NCI-H446 (cell line): ENCODE measurements at regions not wholly inside any gene's neighbourhood (a gene's known extent, or its start where the extent isn't known, plus 50 kb on each side); places are given as distances from the start of the nearest gene placed in this dataset.

Experiments
- DNase-seq, 2 experiments: peaks; one replicate each; lab custom pipeline; 2025; lab: John Stamatoyannopoulos, UW

DNA sequence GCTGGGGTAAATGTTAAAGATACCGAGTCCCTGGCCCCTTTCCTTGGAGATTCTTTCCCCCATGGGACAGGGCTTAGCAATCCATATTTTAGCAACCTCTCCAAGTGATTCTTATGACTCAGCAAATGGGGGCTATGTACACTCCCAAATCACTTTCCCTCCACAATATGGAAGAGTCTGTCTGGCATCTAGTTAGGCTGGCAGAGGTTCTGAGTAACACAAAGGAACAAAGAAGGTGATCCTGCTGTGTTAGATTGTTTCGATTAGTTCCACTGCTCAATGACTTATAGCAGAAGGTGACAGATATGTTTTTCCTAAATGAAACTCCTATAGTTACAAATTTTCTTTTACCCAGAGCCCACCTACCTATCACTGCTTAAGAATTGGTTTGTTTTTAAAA lies 154.0 kb upstream of the SYT13 start:
- DNase-seq, result peak in 1 of 2 experiments; percentile 44

GRCh38 chr11:45436966-45437365 lies 150.8 kb upstream of the SYT13 start:
- DNase-seq, result no peak

GRCh38 chr11:45436118-45436517 lies 150.0 kb upstream of the SYT13 start:
- DNase-seq, result peak in 1 of 2 experiments; percentile 45

- DNase-seq, result no peak
Observed at GRCh38 chr11:45435706-45436105, 149.6 kb upstream of the SYT13 start.

DNA sequence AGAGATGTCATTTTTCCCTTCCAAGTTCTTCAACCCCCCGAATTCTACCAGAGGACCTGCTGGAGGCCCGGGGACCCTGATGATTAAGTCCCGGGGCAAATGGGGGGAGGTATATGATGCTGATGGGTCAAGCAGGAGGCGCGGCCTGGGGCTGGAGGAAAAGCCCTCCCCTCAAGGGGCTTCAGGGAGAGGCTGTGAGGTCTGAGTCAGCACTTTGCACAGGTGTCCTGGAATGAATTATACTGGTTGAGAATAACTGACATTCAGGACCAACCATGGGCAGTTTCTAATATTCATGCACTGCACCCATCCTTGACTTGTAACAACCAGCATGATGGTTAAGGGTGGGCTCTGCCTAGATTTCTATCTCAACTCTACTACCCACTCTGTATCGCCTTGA lies 146.8 kb upstream of the SYT13 start:
- no peak for DNase-seq

GRCh38 chr11:45432100-45432499 lies 146.0 kb upstream of the SYT13 start:
- no peak for DNase-seq

DNA sequence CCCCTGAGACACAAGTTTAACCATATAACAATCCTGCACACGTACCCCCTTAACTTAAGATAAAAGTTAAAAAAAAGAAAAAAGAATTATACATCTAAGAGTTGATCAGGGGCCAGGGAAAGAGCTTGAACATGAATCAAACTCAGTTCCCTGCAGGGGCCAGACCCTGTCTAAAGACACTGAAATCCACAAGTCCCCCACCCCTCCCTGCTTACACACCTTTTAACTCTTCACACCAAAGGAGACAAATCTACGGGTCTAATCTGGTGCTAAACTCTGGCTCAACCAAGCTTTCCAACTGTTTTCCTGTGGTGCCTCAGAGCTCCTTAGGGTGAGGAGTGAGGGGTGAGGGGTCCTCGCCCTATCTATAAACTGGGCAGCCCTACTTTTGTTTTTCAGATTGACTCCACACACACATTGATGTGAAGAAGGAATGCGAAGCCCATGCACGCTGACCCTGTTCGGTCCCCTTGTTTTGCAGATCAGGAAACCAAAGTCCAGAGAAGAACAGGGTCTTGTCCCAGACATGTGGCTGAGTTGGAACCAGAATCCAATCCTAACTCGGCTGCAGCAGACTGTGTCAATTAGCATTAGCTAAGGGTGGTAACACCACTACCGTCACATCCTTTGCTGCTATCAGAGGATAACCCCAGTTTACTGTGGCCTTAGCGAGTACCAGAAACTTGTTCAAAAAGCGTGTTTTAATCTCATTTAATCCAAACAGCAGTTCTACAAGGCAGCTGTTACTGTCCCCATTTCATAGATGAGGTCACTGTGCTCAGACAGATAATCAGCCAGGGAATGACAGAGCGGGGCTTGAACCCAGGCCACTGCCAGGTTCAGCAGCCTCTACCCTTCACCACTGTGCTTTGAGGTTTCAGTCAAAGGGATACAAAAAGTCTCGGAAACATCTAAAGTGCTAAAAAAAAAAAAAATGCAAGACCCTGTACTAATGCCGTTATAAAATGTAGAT lies 145.2 kb upstream of the SYT13 start:
- DNase-seq, result no peak

DNA sequence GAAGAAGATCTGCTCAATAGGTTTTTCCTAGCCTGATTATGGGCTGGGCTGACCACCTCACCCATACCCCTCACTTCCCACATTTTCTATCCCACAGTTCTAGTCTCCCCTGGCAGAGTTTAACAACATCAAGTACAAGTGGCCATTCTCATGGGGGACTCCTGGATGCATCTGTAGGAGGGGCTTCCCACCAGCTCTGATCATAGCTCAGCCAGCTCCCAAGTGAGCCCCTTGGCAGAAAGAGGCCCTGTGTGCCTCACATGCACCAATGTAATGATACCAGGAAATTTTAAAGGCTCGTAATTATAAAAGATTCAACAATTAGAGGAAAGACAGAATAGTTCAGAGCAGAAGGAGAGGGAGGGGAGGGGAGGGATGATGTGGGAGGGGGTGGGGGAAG lies 144.2 kb upstream of the SYT13 start:
- DNase-seq, result no peak

DNA sequence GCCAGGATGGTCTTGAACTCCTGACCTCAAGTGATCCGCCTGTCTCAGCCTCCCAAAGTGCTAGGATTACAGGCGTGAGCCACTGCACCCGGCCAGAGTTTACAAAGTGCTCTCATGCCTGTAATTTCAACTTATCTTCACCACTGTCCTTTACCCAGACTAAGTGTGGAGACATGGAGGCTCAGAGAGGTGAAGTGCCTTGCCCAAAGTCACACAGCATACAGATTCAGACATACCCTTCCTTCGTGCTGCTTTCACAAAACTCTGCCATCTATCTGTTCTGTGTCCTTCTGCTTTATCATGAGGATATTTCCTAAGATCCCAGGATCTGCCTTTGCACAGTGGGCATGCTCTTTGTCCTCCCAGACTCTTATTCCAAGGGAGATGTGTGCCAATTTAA lies 143.6 kb upstream of the SYT13 start:
- no peak for DNase-seq

- no peak for DNase-seq
Observed at GRCh38 chr11:45428541-45429230, 142.5 kb upstream of the SYT13 start.

- no peak for DNase-seq
Observed at GRCh38 chr11:45428116-45428515, 142.0 kb upstream of the SYT13 start.

GRCh38 chr11:45424411-45425180 lies 138.5 kb upstream of the SYT13 start:
- no peak for DNase-seq

GRCh38 chr11:45423475-45424120 lies 137.5 kb upstream of the SYT13 start:
- no peak for DNase-seq

DNA sequence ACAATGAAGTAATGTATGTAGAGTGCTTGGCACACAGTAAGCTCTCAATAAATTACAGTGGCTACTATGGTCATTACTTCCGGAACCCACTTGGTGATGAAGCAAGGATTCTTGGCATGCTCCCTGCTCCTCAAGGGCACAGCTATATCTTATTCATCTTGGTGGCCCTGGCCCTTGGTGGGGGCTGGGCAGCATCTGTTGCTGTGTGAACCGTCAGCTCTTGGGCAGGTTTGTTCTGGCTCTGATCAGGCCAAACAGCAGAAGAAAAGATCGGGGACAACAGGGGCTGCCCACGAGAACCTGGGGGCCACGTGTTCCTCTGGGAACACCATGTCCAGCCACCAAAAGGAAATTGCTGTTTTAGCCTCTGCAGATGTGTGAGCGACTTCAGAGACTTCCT lies 136.9 kb upstream of the SYT13 start:
- DNase-seq, result no peak

- no peak for DNase-seq
Observed at GRCh38 chr11:45414088-45414487, 127.9 kb upstream of the SYT13 start.

DNA sequence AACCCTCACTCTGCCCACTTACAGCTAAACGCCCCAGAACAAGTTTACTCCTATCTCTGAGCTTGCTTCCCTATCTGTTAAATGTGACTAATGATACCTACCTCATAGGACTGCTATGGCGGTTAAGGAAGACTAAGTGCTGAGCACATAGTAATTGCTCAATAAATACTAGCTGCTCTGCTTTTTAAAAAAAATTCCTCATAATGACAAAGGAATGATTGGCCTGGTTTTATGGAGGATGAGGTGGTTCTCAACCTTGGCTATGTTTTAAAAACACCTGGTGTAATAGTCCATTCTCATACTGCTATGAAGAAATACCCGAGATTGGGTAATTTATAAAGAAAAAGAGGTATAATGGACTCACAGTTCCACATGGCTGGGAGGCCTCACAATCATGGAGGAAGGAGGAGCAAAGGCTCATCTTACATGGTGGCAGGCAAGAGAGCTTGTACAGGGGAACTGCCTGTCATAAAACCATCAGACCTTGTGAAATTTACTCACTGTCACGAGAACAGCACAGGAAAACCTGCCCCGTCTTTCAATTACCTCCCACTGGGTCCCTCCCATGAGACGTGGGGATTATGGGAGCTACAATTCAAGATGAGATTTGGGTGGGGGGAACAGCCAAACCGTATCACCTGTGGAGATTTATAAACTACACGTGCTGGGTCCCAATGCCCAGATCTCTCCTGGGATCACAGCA lies 127.2 kb upstream of the SYT13 start:
- DNase-seq, result no peak

DNA sequence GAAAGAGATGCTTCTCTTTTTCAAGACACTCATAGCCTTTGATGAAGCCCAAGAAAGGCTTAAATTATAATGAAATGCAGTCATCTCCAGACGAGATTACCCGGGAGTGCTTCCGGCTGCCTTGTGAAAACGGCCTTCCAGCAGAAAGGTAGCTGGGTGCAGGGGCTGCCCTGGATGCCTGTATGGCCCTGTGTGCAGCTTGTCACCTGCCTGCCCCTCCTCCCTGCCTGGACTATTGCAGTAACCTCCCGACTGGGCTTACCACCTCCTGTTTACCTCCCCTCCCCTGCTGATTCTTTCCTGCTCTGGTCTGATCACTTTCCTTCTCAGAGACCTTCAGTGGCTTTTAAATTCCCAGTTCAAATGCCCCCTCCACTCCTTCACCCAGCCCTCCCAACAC lies 126.4 kb upstream of the SYT13 start:
- DNase-seq, result no peak

DNA sequence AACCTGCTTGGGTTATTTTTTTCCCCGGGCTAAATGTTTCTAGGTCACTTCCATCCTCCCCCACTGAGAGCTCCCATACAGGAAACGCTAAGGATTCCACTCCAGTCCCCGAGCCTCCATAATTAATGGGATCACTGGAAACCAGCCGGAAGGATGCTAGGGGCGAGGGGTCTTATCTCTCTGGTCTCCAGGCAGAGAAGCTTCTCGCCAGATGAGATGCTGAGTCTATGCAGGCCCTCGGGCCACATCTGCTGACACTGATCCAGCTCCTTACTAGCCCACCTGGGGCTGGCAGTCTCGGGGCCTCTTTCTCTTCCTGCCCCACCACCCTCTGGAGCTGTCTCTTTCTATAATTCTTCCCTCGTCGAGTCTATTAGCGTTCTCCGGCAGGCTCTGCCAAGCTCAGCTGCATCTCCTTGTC lies 125.9 kb upstream of the SYT13 start:
- DNase-seq, result no peak

GRCh38 chr11:45411228-45411946 lies 125.2 kb upstream of the SYT13 start:
- DNase-seq, result no peak

DNA sequence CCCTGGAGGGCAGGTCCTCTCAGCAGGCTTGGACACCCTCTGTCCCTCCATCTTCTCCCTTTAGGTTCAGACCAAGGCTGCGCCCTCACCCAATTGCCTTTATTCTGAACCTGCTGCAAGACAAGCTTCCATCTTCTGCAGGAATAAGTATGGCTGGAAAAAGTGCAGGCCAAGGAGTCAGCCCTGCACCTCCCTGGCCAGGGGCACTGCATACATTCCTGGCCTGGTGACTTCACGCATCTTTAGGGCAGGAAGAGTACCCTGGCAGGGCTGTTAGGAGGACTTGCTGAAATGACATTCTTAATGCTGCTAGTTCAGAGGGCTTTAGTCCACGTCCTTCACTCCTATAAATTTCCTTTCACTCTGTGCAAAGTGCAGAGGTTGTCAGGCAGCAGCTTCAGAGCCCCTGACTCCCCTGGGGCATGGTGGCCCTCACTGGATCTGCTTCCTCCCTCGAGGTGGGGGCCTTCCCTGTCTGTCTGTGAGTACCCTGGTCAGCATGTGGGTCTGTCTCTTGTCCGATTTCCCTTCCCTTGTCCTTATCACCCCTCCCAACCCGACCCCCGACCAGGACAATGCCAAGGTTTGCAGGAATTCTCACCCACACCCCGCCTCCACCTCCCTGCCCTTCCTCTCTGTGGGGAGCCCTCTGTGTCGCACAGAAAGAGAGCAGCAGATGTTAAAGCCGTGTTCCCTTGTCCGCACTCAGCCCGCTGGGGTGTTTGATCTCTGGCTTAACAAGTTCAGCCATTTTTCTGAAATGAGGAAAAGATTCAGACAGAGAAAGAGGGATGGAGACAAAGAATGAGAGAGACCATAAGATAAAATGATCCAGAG lies 124.5 kb upstream of the SYT13 start:
- no peak for DNase-seq
